ENCODE measurements at regions not wholly inside any gene's neighbourhood (a gene's known extent, or its start where the extent isn't known, plus 50 kb on each side); places are given as distances from the start of the nearest gene placed in this dataset.

DNA sequence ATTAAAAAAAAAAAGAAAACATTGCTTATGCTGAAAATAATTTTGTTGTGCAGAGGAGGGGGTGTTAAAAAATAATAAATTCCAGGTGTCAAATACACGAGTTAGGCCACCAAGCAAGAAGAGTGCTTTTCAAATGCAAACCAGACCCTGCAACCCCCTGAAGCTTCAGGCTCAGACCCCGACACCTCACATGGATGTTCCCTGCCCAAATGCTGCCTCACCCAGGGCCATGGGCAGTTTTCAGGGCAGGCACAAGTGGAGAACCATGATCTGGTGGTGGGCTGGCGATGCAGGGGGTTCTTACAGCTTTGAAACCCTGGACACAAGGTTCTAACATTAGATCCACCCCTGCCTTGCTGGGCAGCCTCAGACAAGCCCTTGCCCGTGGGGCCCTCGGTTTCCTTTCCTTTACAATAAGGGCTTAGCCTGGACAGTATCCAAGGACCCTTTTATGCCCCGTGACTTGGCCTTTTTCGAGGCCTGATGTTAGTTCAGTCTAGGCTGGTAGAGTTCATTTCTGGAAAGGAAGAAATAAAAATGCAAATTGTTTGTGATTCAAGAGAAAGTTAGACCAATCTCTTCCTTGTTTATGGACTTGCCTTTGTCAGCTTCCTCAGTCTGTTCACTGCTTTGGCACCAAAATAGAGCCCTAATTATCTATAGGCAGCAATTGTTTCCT is 168.7 kb downstream of the DDX1 start:
- peaks cover 1% of the 10 kb centered on the region for H3K27me3 Mint-ChIP-seq
- intact Hi-C loops (cut with micrococcal nuclease): no loop called here
- no peaks in the 10 kb centered on the region for H3K4me1 Mint-ChIP-seq (ENCODE audit: low read depth)
- H3K9me3 Mint-ChIP-seq: no peaks in the 10 kb centered on the region
- ATAC-seq (no peak), DNase-seq (no peak)
- no peak overlapping the region for H3K27ac Mint-ChIP-seq
- POLR2A ChIA-PET: no interaction called here
- CTCF ChIA-PET: interaction anchor here (0.6 kb wide), 1 partner anchor 242 kb away, joined by 3 read pairs; no protein-coding TSS in a partner anchor
- no peak overlapping the region for H3K4me3 Mint-ChIP-seq
- H3K36me3 Mint-ChIP-seq (ENCODE audit: low read depth): no peaks in the 10 kb centered on the region
- TF ChIP-seq, protein P1, sequence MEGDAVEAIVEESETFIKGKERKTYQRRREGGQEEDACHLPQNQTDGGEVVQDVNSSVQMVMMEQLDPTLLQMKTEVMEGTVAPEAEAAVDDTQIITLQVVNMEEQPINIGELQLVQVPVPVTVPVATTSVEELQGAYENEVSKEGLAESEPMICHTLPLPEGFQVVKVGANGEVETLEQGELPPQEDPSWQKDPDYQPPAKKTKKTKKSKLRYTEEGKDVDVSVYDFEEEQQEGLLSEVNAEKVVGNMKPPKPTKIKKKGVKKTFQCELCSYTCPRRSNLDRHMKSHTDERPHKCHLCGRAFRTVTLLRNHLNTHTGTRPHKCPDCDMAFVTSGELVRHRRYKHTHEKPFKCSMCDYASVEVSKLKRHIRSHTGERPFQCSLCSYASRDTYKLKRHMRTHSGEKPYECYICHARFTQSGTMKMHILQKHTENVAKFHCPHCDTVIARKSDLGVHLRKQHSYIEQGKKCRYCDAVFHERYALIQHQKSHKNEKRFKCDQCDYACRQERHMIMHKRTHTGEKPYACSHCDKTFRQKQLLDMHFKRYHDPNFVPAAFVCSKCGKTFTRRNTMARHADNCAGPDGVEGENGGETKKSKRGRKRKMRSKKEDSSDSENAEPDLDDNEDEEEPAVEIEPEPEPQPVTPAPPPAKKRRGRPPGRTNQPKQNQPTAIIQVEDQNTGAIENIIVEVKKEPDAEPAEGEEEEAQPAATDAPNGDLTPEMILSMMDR (IDR thresholded peaks at IDR 0.05): no peak

GRCh38 chr2:15761056-15761455 is 169.4 kb downstream of the DDX1 start:
- ChIA-PET POLR2A (no interaction called here), CTCF (no interaction called here)
- intact Hi-C loops (cut with micrococcal nuclease): no loop called here
- Mint-ChIP-seq H3K9me3 (no peaks in the 10 kb centered on the region), H3K36me3 (ENCODE audit: low read depth) (no peaks in the 10 kb centered on the region), H3K27ac (no peak overlapping the region), H3K4me3 (no peak overlapping the region), H3K27me3 (peaks cover 1% of the 10 kb centered on the region), H3K4me1 (ENCODE audit: low read depth) (no peaks in the 10 kb centered on the region)
- TF ChIP-seq, protein P1 (IDR thresholded peaks at IDR 0.05): no peak
- DNase-seq (no peak), ATAC-seq (no peak)

DNA sequence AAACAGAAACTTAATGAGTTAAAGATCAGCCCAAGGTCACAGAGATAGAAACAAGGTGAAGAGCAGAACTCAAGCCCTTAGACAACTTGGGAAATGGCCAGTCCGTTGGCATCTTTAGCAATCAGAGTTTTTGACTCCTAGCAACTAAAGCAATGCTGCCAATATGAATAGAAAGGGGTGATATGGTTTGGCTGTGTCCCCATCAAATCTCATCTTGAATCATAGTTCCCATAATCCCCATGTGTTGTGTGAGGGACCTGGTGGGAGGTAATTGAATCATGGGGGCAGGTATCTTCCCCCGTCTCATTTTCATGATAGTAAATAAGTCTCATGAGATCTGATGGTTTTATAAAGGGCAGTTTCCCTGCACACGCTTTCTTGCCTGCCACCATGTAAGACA is 170.2 kb downstream of the DDX1 start:
- peaks cover 1% of the 10 kb centered on the region for H3K27me3 Mint-ChIP-seq
- H3K27ac Mint-ChIP-seq: no peak overlapping the region
- ChIA-PET CTCF (no interaction called here), POLR2A (no interaction called here)
- no peak for ATAC-seq
- no peak overlapping the region for H3K4me3 Mint-ChIP-seq
- DNase-seq: no peak
- intact Hi-C loops (cut with micrococcal nuclease): no loop called here
- TF ChIP-seq, protein P1 (IDR thresholded peaks at IDR 0.05): no peak
- no peaks in the 10 kb centered on the region for H3K4me1 Mint-ChIP-seq (ENCODE audit: low read depth)
- H3K36me3 Mint-ChIP-seq (ENCODE audit: low read depth): no peaks in the 10 kb centered on the region
- no peaks in the 10 kb centered on the region for H3K9me3 Mint-ChIP-seq

DNA sequence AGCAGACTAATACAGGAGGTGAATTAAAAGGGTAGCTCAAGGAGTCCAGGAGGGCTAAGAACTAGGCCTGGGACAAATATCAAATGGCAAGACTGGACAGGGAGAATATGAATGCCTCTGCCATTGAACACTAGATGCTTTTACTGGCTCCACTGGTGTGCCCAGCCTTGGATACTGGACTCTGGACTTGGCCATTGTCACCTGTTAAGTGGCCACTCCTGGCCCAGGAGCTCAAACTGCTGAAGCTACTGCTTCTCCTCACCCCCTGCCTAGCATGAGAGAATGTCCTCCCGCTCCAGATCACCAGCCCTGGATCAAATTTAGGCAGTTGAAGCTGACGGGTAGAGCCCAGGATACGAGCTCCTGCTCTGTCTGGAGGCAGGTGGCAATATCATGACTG is 170.8 kb downstream of the DDX1 start:
- Mint-ChIP-seq H3K4me1 (ENCODE audit: low read depth) (no peaks in the 10 kb centered on the region), H3K9me3 (no peaks in the 10 kb centered on the region), H3K4me3 (no peak overlapping the region), H3K27me3 (peaks cover 1% of the 10 kb centered on the region), H3K36me3 (ENCODE audit: low read depth) (no peaks in the 10 kb centered on the region), H3K27ac (no peak overlapping the region)
- DNase-seq (no peak), ATAC-seq (no peak)
- intact Hi-C loops (cut with micrococcal nuclease): no loop called here
- TF ChIP-seq, protein P1 (IDR thresholded peaks at IDR 0.05): no peak
- ChIA-PET POLR2A (no interaction called here), CTCF (no interaction called here)

DNA sequence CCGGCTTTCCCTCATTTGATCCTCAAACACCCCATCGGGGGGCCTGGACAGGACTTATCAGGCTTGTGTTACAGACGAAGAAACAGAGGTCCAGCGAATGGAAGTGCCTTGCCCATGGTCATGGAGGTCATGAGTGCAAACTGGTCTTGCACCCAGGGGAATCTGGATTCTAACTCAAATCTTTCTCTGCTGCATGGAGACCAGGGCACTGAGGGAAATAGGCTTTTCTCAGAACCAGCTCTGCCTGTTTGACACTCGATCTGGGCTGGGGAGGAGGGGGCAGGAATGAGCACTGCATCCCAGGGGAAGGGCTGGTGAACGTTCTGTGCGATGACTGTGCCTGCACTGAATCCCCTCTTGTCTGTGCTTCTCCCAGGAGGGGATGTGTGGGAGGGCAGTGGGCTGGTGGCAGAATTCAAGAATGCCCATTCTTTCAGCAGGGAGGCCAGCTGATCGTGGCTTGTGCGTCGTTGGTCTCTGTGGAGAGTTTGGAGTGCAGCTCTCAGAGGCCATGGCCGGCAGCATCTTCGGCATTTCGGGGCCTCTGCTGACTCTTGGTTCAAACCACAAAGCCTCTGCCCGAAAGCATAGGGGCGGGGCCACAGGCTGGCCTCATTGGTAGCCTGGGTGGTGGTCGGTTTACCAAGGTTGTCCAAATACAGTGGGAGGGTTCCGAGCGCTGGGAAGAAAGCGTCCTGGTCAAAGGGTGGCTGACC is 171.6 kb downstream of the DDX1 start:
- CTCF ChIA-PET: no interaction called here
- H3K27me3 Mint-ChIP-seq: peaks cover 1% of the 10 kb centered on the region
- no peak overlapping the region for H3K4me3 Mint-ChIP-seq
- TF ChIP-seq, protein P1 (IDR thresholded peaks at IDR 0.05): no peak
- DNase-seq: no peak
- H3K4me1 Mint-ChIP-seq (ENCODE audit: low read depth): no peaks in the 10 kb centered on the region
- intact Hi-C loops (cut with micrococcal nuclease): no loop called here
- no peaks in the 10 kb centered on the region for H3K36me3 Mint-ChIP-seq (ENCODE audit: low read depth)
- H3K27ac Mint-ChIP-seq: no peak overlapping the region
- no peaks in the 10 kb centered on the region for H3K9me3 Mint-ChIP-seq
- no peak for ATAC-seq
- POLR2A ChIA-PET: no interaction called here

All from activated CD8-positive, alpha-beta T cell treated with anti-CD3 and anti-CD28 coated beads for 36 hours (primary cell).